K562 (cell line): ENCODE measurements at regions not wholly inside any gene's neighbourhood (a gene's known extent, or its start where the extent isn't known, plus 50 kb on each side); places are given as distances from the start of the nearest gene placed in this dataset.

ENCODE experiments used
- ATAC-seq: fragments of 200-7000 bp; cut with Tn5 transposase; 3 replicates; pipeline ENCODE4 v1.9.1; 2020; ENCODE audit warnings: moderate library complexity
- BruUV-seq: library from RNA; stranded (reverse); fragments of 400-500 nt; replicated peaks from 2 replicates; lab custom pipeline; 2021; lab: Mats Ljungman, UMichigan
- CTCF ChIA-PET: fragments of 300-600 bp; formaldehyde crosslinking; extraction: SDS; loops from one replicate; lab custom pipeline; 2021; ENCODE audit warnings: low intra/inter-chr PET ratio; lab: Yijun Ruan, JAX
- POLR2A ChIA-PET: fragments of 300-600, 350-650 bp; sonication (Branson Sonifier 250); formaldehyde crosslinking; extraction: SDS; loops from one replicate; lab custom pipeline; 2021; ENCODE audit warnings: antibody characterized with exemption, inconsistent platforms; lab: Yijun Ruan, JAX
- DNase-seq, 4 experiments: peaks; one replicate each; pipeline versions ENCODE4 v3.0.0 to v3.0.0-alpha.2; 2011 to 2018; ENCODE audit warnings: low spot score in 3 of 4, mixed read lengths in 3 of 4; ENCODE audit errors: extremely low read depth in 1 of 4
- FAIRE-seq: peaks from 2 replicates; lab custom pipeline; 2011; peaks lifted over from hg19 to GRCh38; lab: Jason Lieb, UNC
- H2AFZ ChIP-seq: 2 replicates; pipeline ENCODE4 v1.6.0; 2011; ENCODE audit warnings: low read depth, low read length, control low read depth, inconsistent platforms
- H3K27ac ChIP-seq: fragments of 200-600 bp; 3 replicates; pipeline ENCODE4 v1.8.0; 2011; ENCODE audit warnings: low read depth, mild to moderate bottlenecking, control low read depth, inconsistent platforms, low read length, moderate library complexity, mixed read lengths; ENCODE audit errors: extremely low read depth
- H3K27me3 ChIP-seq, 2 experiments: fragments of 300-600 bp in 1 of 2; 2 replicates in 1 of 2; 3 replicates in 1 of 2; pipeline versions ENCODE4 v1.6.0 to v1.8.0; 2011; ENCODE audit warnings: inconsistent platforms in 2 of 2, low read length in 2 of 2, mild to moderate bottlenecking in 1 of 2, mixed read lengths in 1 of 2, moderate library complexity in 1 of 2; ENCODE audit not compliant: control insufficient read depth in 2 of 2, insufficient read depth in 2 of 2
- H3K36me3 ChIP-seq: fragments of 300-600 bp; 3 replicates; pipeline ENCODE4 v1.8.0; 2011; ENCODE audit warnings: mild to moderate bottlenecking, low read length, inconsistent platforms; ENCODE audit not compliant: control insufficient read depth, insufficient read depth
- H3K4me1 ChIP-seq, 2 experiments: fragments of 200-600 bp in 1 of 2; replicated peaks in 1 of 2; 2 replicates in 1 of 2; 3 replicates in 1 of 2; pipeline versions ENCODE4 v1.5.1 to v1.8.0; 2011; ENCODE audit warnings: inconsistent platforms in 2 of 2, low read length in 2 of 2, mild to moderate bottlenecking in 1 of 2, mixed read lengths in 1 of 2, moderate library complexity in 1 of 2; ENCODE audit not compliant: control insufficient read depth in 2 of 2, insufficient read depth in 2 of 2
- H3K4me2 ChIP-seq: 2 replicates; pipeline ENCODE4 v1.6.1; 2011; ENCODE audit warnings: low read length, control low read depth, inconsistent platforms, mixed read lengths; ENCODE audit not compliant: insufficient read depth
- H3K4me3 ChIP-seq: fragments of 200-600 bp; sonication (generic), shearing (Covaris generic); 2 replicates; pipeline ENCODE4 v1.5.1; 2016; ENCODE audit warnings: control low read depth, inconsistent platforms
- H3K79me2 ChIP-seq: fragments of 200-600 bp; 3 replicates; pipeline ENCODE4 v1.8.0; 2011; ENCODE audit warnings: low read length, inconsistent platforms; ENCODE audit not compliant: control insufficient read depth, insufficient read depth
- H3K9ac ChIP-seq, 2 experiments: 2 replicates each; pipeline versions ENCODE4 v1.6.0 to v1.6.1; 2011; ENCODE audit warnings: low read depth in 2 of 2, low read length in 2 of 2, control low read depth in 1 of 2, inconsistent platforms in 1 of 2, mild to moderate bottlenecking in 1 of 2, mixed read lengths in 1 of 2; ENCODE audit not compliant: insufficient read depth in 1 of 2
- H3K9me1 ChIP-seq: one replicate; pipeline ENCODE4 v1.6.0; 2011; ENCODE audit warnings: inconsistent platforms, mild to moderate bottlenecking, low read length, moderate library complexity; ENCODE audit not compliant: control insufficient read depth, insufficient read depth
- H3K9me3 ChIP-seq: replicated peaks from 2 replicates; pipeline ENCODE4 v1.5.1; 2011; ENCODE audit warnings: low read depth, low read length, inconsistent platforms; ENCODE audit not compliant: control insufficient read depth, insufficient read depth
- H4K20me1 ChIP-seq: replicated peaks from 2 replicates; pipeline ENCODE4 v1.6.1; 2011; ENCODE audit warnings: low read length, inconsistent platforms, mixed read lengths; ENCODE audit not compliant: control insufficient read depth, insufficient read depth
- CREBBP ChIP-seq: IDR thresholded peaks from one replicate; pipeline ENCODE4 v1.6.1; 2012; ENCODE audit warnings: low read depth, mild to moderate bottlenecking, control low read depth, inconsistent platforms, low read length
- DIDO1 ChIP-seq: fragments of 450-650 bp; IDR thresholded peaks from 2 replicates; pipeline ENCODE4 v1.6.1; 2016; ENCODE audit warnings: low read depth, missing biosample characterization, missing genetic modification characterization
- ETS2 ChIP-seq: IDR thresholded peaks from 2 replicates; pipeline ENCODE4 v1.6.1; 2016; ENCODE audit warnings: borderline replicate concordance, missing genetic modification characterization, mild to moderate bottlenecking, moderate library complexity, missing compliant biosample characterization; ENCODE audit not compliant: poor library complexity, severe bottlenecking
- GTF3C2 ChIP-seq: IDR thresholded peaks from 3 replicates; pipeline ENCODE4 v1.6.1; 2011; ENCODE audit warnings: borderline replicate concordance, mild to moderate bottlenecking, moderate library complexity; ENCODE audit not compliant: insufficient read length; ENCODE audit errors: extremely low read depth
- POLR2AphosphoS2 ChIP-seq: IDR thresholded peaks from 2 replicates; pipeline ENCODE4 v1.6.1; 2012; ENCODE audit warnings: low read length, improper control_type of control experiment
- SREBF1 ChIP-seq: fragments of 150-350 bp; IDR thresholded peaks from 2 replicates; pipeline ENCODE4 v1.6.1; 2014; ENCODE audit warnings: antibody characterized with exemption, low read depth, low read length, borderline replicate concordance
- THRAP3 ChIP-seq: fragments of 450-650 bp; IDR thresholded peaks from 2 replicates; pipeline ENCODE4 v1.6.1; 2016; ENCODE audit warnings: mild to moderate bottlenecking, inconsistent platforms, borderline replicate concordance
- WHSC1 ChIP-seq: IDR thresholded peaks from one replicate; pipeline ENCODE4 v1.6.1; 2012; ENCODE audit warnings: low read length, control low read depth, inconsistent platforms
- XRCC5 ChIP-seq: fragments of 200-400 bp; formaldehyde crosslinking; IDR thresholded peaks from 2 replicates; pipeline ENCODE4 v1.6.1; 2017; ENCODE audit warnings: low read depth, mild to moderate bottlenecking, low read length
- ZNF384 ChIP-seq: IDR thresholded peaks from 2 replicates; pipeline ENCODE4 v1.6.1; 2012; ENCODE audit warnings: low read depth, low read length, improper control_type of control experiment
- ZNF398 ChIP-seq: fragments of 250-450 bp; sonication (Bioruptor Pico); IDR thresholded peaks from 2 replicates; pipeline ENCODE4 v1.8.0; 2021; ENCODE audit warnings: moderate library complexity, mild to moderate bottlenecking, inconsistent platforms
- ZNF696 ChIP-seq: fragments of 250-450 bp; sonication (Bioruptor Pico); conservative IDR thresholded peaks from 2 replicates; pipeline ENCODE4 v1.4.0; 2020; ENCODE audit warnings: mild to moderate bottlenecking, moderate library complexity
- in situ Hi-C: fragments of 300-500 bp; cut with MboI; formaldehyde crosslinking; loops from 4 replicates; pipeline ENCODE4 v1.15.0; 2018; ENCODE audit warnings: inconsistent platforms, mixed read lengths
- intact Hi-C: fragments of 100-400 bp; cut with micrococcal nuclease; formaldehyde crosslinking; loops from 2 replicates; pipeline ENCODE4 v1.14.2; 2022

GRCh38 chr11:103594283-103594682 is 442.2 kb upstream of the DDI1 start:
- in situ Hi-C loops = no loop called here
- ATAC-seq (no peak), DNase-seq (no peak), FAIRE-seq (no peak)
- no peaks in the 10 kb centered on the region for H3K9me1 ChIP-seq
- intact Hi-C loops = no loop called here
- no peak overlapping the region for H3K27ac ChIP-seq
- H2AFZ ChIP-seq = no peak overlapping the region
- H4K20me1 ChIP-seq = no peaks in the 10 kb centered on the region
- BruUV-seq = no TSS peak
- no peak overlapping the region for H3K9ac ChIP-seq
- H3K4me2 ChIP-seq = no peak overlapping the region
- no peaks in the 10 kb centered on the region for H3K9me3 ChIP-seq
- TF ChIP-seq THRAP3 (no peak), ETS2 (tag) (no peak), WHSC1 (no peak), DIDO1 (tag) (no peak), ZNF398 (CRISPR knock-in tag) (no peak), POLR2AphosphoS2 (no peak), ZNF696 (CRISPR knock-in tag) (no peak), SREBF1 (no peak), XRCC5 (no peak), ZNF384 (no peak), CREBBP (no peak), GTF3C2 (no peak)
- no peaks in the 10 kb centered on the region for H3K36me3 ChIP-seq
- no peaks in the 10 kb centered on the region for H3K4me1 ChIP-seq
- H3K79me2 ChIP-seq = no peaks in the 10 kb centered on the region
- H3K4me3 ChIP-seq = no peak overlapping the region
- POLR2A ChIA-PET = interaction anchor here (0.6 kb wide), 1 partner anchor 109 kb away, joined by 3 read pairs; no protein-coding TSS in a partner anchor
- no peaks in the 10 kb centered on the region for H3K27me3 ChIP-seq
- CTCF ChIA-PET = no interaction called here
